ENCODE measurements at regions not wholly inside any gene's neighbourhood (a gene's known extent, or its start where the extent isn't known, plus 50 kb on each side); places are given as distances from the start of the nearest gene placed in this dataset.

DNA sequence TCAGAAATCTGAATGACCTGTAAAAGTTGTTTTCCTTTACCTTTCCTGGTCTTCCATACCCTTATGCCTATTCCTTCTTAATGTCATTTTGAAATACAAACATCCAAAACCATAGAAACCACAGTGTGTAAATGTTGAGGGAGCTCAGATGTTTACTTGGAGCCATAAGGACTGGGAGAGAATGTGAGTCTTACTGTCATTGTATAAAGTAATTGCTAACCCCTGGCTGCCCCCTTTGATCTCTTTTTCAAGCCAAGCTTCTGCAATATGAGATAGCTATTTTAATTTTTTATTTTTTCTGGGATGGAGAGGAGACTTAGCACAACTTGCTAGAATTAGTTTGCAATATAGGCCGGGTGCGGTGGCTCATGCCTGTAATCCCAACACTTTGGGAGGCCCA, 124.4 kb upstream of the AKIRIN2 start:
- no peaks in the 10 kb centered on the region for H3K4me1 Mint-ChIP-seq
- no peaks in the 10 kb centered on the region for H4K20me1 ChIP-seq (ENCODE audit: control insufficient read depth, insufficient read depth, insufficient read length)
- H2BK120ac ChIP-seq (ENCODE audit: low read depth, low read length, poor library complexity, severe bottlenecking), result no peak overlapping the region
- H3K79me2 ChIP-seq (ENCODE audit: insufficient read depth, low read length), result no peaks in the 10 kb centered on the region
- no peak overlapping the region for H3K27ac ChIP-seq (ENCODE audit: insufficient read length, low read depth, low read length)
- TF ChIP-seq, protein P1, sequence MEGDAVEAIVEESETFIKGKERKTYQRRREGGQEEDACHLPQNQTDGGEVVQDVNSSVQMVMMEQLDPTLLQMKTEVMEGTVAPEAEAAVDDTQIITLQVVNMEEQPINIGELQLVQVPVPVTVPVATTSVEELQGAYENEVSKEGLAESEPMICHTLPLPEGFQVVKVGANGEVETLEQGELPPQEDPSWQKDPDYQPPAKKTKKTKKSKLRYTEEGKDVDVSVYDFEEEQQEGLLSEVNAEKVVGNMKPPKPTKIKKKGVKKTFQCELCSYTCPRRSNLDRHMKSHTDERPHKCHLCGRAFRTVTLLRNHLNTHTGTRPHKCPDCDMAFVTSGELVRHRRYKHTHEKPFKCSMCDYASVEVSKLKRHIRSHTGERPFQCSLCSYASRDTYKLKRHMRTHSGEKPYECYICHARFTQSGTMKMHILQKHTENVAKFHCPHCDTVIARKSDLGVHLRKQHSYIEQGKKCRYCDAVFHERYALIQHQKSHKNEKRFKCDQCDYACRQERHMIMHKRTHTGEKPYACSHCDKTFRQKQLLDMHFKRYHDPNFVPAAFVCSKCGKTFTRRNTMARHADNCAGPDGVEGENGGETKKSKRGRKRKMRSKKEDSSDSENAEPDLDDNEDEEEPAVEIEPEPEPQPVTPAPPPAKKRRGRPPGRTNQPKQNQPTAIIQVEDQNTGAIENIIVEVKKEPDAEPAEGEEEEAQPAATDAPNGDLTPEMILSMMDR (conservative IDR thresholded peaks at IDR 0.05), result no peak
- H2BK12ac ChIP-seq (ENCODE audit: insufficient read length, low read depth, low read length), result no peak overlapping the region
- no peaks in the 10 kb centered on the region for H3K9me3 Mint-ChIP-seq
- no peak overlapping the region for H3T11ph ChIP-seq (ENCODE audit: low read length)
- no peaks in the 10 kb centered on the region for H3K23me2 ChIP-seq (ENCODE audit: insufficient read length, low read depth, low read length, poor library complexity, severe bottlenecking)
- H3K4ac ChIP-seq (ENCODE audit: low read depth, low read length), result no peak overlapping the region
- H4K8ac ChIP-seq (replicated peaks; ENCODE audit: insufficient read length, low read depth, low read length), result no peak overlapping the region
- no peak overlapping the region for H4K5ac ChIP-seq (ENCODE audit: insufficient read length, low read depth, low read length)
- H2BK20ac ChIP-seq (ENCODE audit: low read depth, low read length, poor library complexity, severe bottlenecking), result no peak overlapping the region
- H3K36me3 Mint-ChIP-seq (ENCODE audit: insufficient read depth in 1 of 3, low read depth in 3 of 3), result no peaks in the 10 kb centered on the region
- no peak overlapping the region for H3K27ac Mint-ChIP-seq
- no peak overlapping the region for H3K9ac ChIP-seq (ENCODE audit: extremely low read depth, insufficient read length, low read length)
- no peak overlapping the region for H3K4me2 ChIP-seq (ENCODE audit: insufficient read depth, insufficient read length, low read length)
- no peaks in the 10 kb centered on the region for H3K79me1 ChIP-seq (ENCODE audit: insufficient read depth, low read depth, low read length, poor library complexity, severe bottlenecking)
- H2BK15ac ChIP-seq (ENCODE audit: low read depth, low read length), result no peak overlapping the region
- DNase-seq, result no peak
- H3K14ac ChIP-seq (ENCODE audit: insufficient read depth, low read length), result no peak overlapping the region
- no peaks in the 10 kb centered on the region for H3K9me3 ChIP-seq (ENCODE audit: control insufficient read depth, low read depth, low read length)
- no peak overlapping the region for H2AK5ac ChIP-seq (ENCODE audit: insufficient read length, low read length)
- H3K23ac ChIP-seq (ENCODE audit: insufficient read length, low read depth, low read length), result no peak overlapping the region
- WGBS (ENCODE audit: extremely low coverage, insufficient read length, low lambda C conversion rate), result no CpG with 5 or more reads among the region's 2 CpGs
- peaks cover 2% of the 10 kb centered on the region for H3K27me3 Mint-ChIP-seq (ENCODE audit: low read depth)
- no peak overlapping the region for H2BK5ac ChIP-seq (ENCODE audit: insufficient read length, low read length)
- no peak overlapping the region for H3K4me3 Mint-ChIP-seq
- H2AFZ ChIP-seq (ENCODE audit: low read length), result no peak overlapping the region
- no peaks in the 10 kb centered on the region for H3K4me1 ChIP-seq (ENCODE audit: insufficient read depth, low read length)
- H3K18ac ChIP-seq (ENCODE audit: insufficient read length, low read depth, low read length), result no peak overlapping the region
- no peak overlapping the region for H3K56ac ChIP-seq (ENCODE audit: insufficient read length, low read depth, low read length)
- no peaks in the 10 kb centered on the region for H3K27me3 ChIP-seq (ENCODE audit: insufficient read depth, low read length)
- H4K91ac ChIP-seq (ENCODE audit: insufficient read length, low read depth, low read length), result no peak overlapping the region
